ENCODE measurements at regions not wholly inside any gene's neighbourhood (a gene's known extent, or its start where the extent isn't known, plus 50 kb on each side); places are given as distances from the start of the nearest gene placed in this dataset.

DNA sequence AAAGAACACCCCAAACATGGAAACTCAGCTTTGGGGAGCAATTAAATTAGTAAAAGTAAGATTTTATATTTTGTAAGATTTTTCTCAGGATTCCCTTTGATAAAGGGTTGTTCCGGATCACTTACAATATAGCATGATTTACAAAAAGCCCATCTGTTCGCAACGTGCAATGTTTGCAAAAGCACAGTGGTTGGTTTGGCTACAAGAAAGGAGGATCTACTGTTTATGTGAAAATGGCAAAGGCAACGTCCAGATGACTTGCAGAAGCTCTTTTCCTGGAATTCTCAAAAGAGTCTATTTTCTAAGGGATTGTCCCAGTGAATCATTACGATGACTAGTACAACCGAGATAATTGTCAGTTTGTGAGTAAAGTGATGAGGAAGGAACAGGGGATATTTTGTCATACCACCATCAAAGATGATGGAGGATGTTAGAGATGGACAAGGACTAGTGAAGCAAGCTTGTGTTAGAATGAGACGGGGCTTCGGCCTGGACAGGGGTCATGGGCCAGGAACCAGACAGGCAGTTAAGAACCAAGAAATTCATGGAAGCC lies 71.6 kb downstream of the CRYGS start:
- TF ChIP-seq, protein P1, sequence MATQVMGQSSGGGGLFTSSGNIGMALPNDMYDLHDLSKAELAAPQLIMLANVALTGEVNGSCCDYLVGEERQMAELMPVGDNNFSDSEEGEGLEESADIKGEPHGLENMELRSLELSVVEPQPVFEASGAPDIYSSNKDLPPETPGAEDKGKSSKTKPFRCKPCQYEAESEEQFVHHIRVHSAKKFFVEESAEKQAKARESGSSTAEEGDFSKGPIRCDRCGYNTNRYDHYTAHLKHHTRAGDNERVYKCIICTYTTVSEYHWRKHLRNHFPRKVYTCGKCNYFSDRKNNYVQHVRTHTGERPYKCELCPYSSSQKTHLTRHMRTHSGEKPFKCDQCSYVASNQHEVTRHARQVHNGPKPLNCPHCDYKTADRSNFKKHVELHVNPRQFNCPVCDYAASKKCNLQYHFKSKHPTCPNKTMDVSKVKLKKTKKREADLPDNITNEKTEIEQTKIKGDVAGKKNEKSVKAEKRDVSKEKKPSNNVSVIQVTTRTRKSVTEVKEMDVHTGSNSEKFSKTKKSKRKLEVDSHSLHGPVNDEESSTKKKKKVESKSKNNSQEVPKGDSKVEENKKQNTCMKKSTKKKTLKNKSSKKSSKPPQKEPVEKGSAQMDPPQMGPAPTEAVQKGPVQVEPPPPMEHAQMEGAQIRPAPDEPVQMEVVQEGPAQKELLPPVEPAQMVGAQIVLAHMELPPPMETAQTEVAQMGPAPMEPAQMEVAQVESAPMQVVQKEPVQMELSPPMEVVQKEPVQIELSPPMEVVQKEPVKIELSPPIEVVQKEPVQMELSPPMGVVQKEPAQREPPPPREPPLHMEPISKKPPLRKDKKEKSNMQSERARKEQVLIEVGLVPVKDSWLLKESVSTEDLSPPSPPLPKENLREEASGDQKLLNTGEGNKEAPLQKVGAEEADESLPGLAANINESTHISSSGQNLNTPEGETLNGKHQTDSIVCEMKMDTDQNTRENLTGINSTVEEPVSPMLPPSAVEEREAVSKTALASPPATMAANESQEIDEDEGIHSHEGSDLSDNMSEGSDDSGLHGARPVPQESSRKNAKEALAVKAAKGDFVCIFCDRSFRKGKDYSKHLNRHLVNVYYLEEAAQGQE (IDR thresholded peaks at IDR 0.05; ENCODE audit: borderline replicate concordance), result no peak
- TF ChIP-seq, protein P2, sequence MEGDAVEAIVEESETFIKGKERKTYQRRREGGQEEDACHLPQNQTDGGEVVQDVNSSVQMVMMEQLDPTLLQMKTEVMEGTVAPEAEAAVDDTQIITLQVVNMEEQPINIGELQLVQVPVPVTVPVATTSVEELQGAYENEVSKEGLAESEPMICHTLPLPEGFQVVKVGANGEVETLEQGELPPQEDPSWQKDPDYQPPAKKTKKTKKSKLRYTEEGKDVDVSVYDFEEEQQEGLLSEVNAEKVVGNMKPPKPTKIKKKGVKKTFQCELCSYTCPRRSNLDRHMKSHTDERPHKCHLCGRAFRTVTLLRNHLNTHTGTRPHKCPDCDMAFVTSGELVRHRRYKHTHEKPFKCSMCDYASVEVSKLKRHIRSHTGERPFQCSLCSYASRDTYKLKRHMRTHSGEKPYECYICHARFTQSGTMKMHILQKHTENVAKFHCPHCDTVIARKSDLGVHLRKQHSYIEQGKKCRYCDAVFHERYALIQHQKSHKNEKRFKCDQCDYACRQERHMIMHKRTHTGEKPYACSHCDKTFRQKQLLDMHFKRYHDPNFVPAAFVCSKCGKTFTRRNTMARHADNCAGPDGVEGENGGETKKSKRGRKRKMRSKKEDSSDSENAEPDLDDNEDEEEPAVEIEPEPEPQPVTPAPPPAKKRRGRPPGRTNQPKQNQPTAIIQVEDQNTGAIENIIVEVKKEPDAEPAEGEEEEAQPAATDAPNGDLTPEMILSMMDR (IDR thresholded peaks at IDR 0.05; ENCODE audit: poor library complexity, severe bottlenecking), result no peak
- TF ChIP-seq TAF1 (IDR thresholded peaks at IDR 0.05; ENCODE audit: low read depth) (no peak), SMC3 (conservative IDR thresholded peaks at IDR 0.05; ENCODE audit: poor library complexity) (no peak), EP300 (conservative IDR thresholded peaks at IDR 0.05; ENCODE audit: poor library complexity, severe bottlenecking) (no peak)
